GM12891 (cell line): ENCODE measurements at regions not wholly inside any gene's neighbourhood (a gene's known extent, or its start where the extent isn't known, plus 50 kb on each side); places are given as distances from the start of the nearest gene placed in this dataset.

Source experiments
- POLR2A ChIP-seq: IDR thresholded peaks from 2 replicates; pipeline ENCODE4 v1.6.1; 2011; ENCODE audit warnings: low read depth, low read length, control low read depth
- POLR2AphosphoS5 ChIP-seq: IDR thresholded peaks from 2 replicates; pipeline ENCODE4 v1.6.1; 2011; ENCODE audit warnings: low read depth, low read length, control low read depth

DNA sequence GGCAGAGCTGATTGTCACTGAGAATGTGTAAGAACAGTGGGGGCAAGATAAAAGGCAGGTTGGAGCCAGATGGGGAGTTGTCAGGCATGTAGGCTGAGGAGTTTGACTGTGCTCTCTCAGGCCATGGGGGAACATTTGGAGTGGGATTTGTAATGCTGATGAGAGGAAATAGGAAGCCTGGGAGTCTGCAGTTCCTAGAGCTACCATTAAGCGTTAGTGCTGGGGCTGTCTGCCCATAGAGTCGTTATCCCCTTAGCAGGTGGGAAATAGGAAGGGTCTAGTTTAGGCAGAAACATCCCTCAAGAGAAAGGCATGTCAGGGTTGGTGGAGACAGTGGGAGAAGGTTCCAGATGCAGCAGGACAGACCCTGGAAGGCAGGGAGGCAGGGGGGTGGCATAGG is 75.5 kb downstream of the RPS24 start:
- TF ChIP-seq POLR2A: no peak
- TF ChIP-seq POLR2AphosphoS5: no peak
